Panc1 (cell line): ENCODE measurements at regions not wholly inside any gene's neighbourhood (a gene's known extent, or its start where the extent isn't known, plus 50 kb on each side); places are given as distances from the start of the nearest gene placed in this dataset.

Experiments used
- ATAC-seq: fragments of 200-7000 bp; cut with Tn5 transposase; 2 replicates; pipeline ENCODE4 v1.9.1; 2020; ENCODE audit warnings: mild to moderate bottlenecking, moderate library complexity
- BruUV-seq: library from RNA; stranded (reverse); fragments of 400-500 nt; replicated peaks from 2 replicates; lab custom pipeline; 2021; lab: Mats Ljungman, UMichigan
- CTCF ChIA-PET: fragments of 300-600 bp; sonication (Branson Sonifier 250); formaldehyde crosslinking; loops from one replicate; lab custom pipeline; 2022; ENCODE audit warnings: antibody characterized with exemption; lab: Charles Lee
- POLR2A ChIA-PET: fragments of 300-600 bp; sonication (Branson Sonifier 250); formaldehyde crosslinking; loops from one replicate; lab custom pipeline; 2022; ENCODE audit warnings: antibody characterized with exemption; lab: Charles Lee
- DNase-seq: peaks from one replicate; pipeline ENCODE4 v3.0.0-alpha.2; 2010; ENCODE audit warnings: low read depth, low spot score
- H3K27ac ChIP-seq: 2 replicates; pipeline ENCODE4 v1.5.1; 2011; ENCODE audit warnings: mild to moderate bottlenecking, low read length, inconsistent platforms
- H3K27me3 ChIP-seq: fragments of 200-500 bp; sonication (Bioruptor generic); 2 replicates; pipeline ENCODE4 v1.6.0; 2014; ENCODE audit warnings: low read length, inconsistent platforms; ENCODE audit not compliant: control insufficient read depth, insufficient read depth
- H3K36me3 ChIP-seq: fragments of 200-500 bp; sonication (Bioruptor generic); 2 replicates; pipeline ENCODE4 v1.5.1; 2014; ENCODE audit warnings: inconsistent platforms, mild to moderate bottlenecking, low read length, moderate library complexity; ENCODE audit not compliant: control insufficient read depth, insufficient read depth
- H3K4me1 ChIP-seq: 2 replicates; pipeline ENCODE4 v1.5.1; 2011; ENCODE audit warnings: inconsistent platforms, mild to moderate bottlenecking, low read length, moderate library complexity; ENCODE audit not compliant: control insufficient read depth, insufficient read depth
- H3K4me3 ChIP-seq, 2 experiments: 2 replicates each; pipeline ENCODE4 v1.5.1; 2011 to 2012; ENCODE audit warnings: low read depth in 2 of 2, low read length in 2 of 2, mild to moderate bottlenecking in 2 of 2, inconsistent platforms in 1 of 2, moderate library complexity in 1 of 2
- H3K9me3 ChIP-seq: fragments of 200-500 bp; sonication (Bioruptor generic); 2 replicates; pipeline ENCODE4 v1.5.1; 2014; ENCODE audit warnings: low read depth, mild to moderate bottlenecking, inconsistent platforms, low read length, moderate library complexity; ENCODE audit not compliant: control insufficient read depth, insufficient read depth
- CTCF ChIP-seq: fragments of 450-650 bp; IDR thresholded peaks from 2 replicates; pipeline ENCODE4 v1.5.1; 2017; ENCODE audit warnings: mild to moderate bottlenecking
- POLR2AphosphoS5 ChIP-seq: IDR thresholded peaks from 2 replicates; pipeline ENCODE4 v1.6.1; 2012; ENCODE audit warnings: mild to moderate bottlenecking, low read depth, low read length, moderate library complexity
- REST ChIP-seq, 2 experiments: IDR thresholded peaks; 2 replicates each; pipeline ENCODE4 v1.6.1; 2011 to 2012; ENCODE audit warnings: low read depth in 2 of 2, control low read depth in 1 of 2, low read length in 1 of 2, mild to moderate bottlenecking in 1 of 2, moderate library complexity in 1 of 2; ENCODE audit not compliant: insufficient read depth in 1 of 2
- SIN3A ChIP-seq: IDR thresholded peaks from 2 replicates; pipeline ENCODE4 v1.6.1; 2012; ENCODE audit warnings: low read depth, mild to moderate bottlenecking, low read length, moderate library complexity, borderline replicate concordance; ENCODE audit not compliant: insufficient read depth
- TCF7L2 ChIP-seq: IDR thresholded peaks from 2 replicates; pipeline ENCODE4 v1.6.1; 2011; ENCODE audit warnings: mild to moderate bottlenecking, low read depth, low read length, inconsistent platforms
- in situ Hi-C: cut with HindIII; loops from 2 replicates; pipeline ENCODE4 v1.10.0; 2016; ENCODE audit warnings: low sequenced_read_pairs, low pct_unique_long_range_greater_than_20kb
- intact Hi-C: fragments of 100-400 bp; cut with micrococcal nuclease; formaldehyde crosslinking; loops from one replicate; pipeline ENCODE4 v1.10.0; 2022; ENCODE audit not compliant: unreplicated experiment

- BruUV-seq = no TSS peak
- Histone ChIP-seq H3K4me3 (no peak overlapping the region), H3K36me3 (no peaks in the 10 kb centered on the region), H3K27me3 (no peaks in the 10 kb centered on the region), H3K27ac (no peak overlapping the region), H3K4me1 (no peaks in the 10 kb centered on the region), H3K9me3 (no peaks in the 10 kb centered on the region)
- ATAC-seq (no peak), DNase-seq (no peak)
- TF ChIP-seq TCF7L2 = no peak
- no peak for TF ChIP-seq POLR2AphosphoS5
- TF ChIP-seq REST (IDR thresholded peaks at IDR 0.05; ENCODE audit: insufficient read depth in 1 of 2, low read depth in 2 of 2, low read length in 1 of 2) = no peak
- TF ChIP-seq CTCF = no peak
- TF ChIP-seq SIN3A = no peak
- CTCF ChIA-PET = no interaction called here
- POLR2A ChIA-PET = no interaction called here
- in situ Hi-C loops = no loop called here
- intact Hi-C loops = no loop called here
Measured at GRCh38 chr5:164741376-164741775, 1236.0 kb downstream of the MAT2B start.

- ChIA-PET CTCF (no interaction called here), POLR2A (no interaction called here)
- Histone ChIP-seq H3K4me1 (no peaks in the 10 kb centered on the region), H3K9me3 (no peaks in the 10 kb centered on the region), H3K4me3 (no peak overlapping the region), H3K36me3 (no peaks in the 10 kb centered on the region), H3K27ac (no peak overlapping the region), H3K27me3 (no peaks in the 10 kb centered on the region)
- in situ Hi-C loops (no loop called here), intact Hi-C loops (no loop called here)
- TF ChIP-seq REST (IDR thresholded peaks at IDR 0.05; ENCODE audit: insufficient read depth in 1 of 2, low read depth in 2 of 2, low read length in 1 of 2) = no peak
- TF ChIP-seq TCF7L2 = no peak
- no peak for TF ChIP-seq CTCF
- TF ChIP-seq SIN3A = no peak
- no peak for TF ChIP-seq POLR2AphosphoS5
- BruUV-seq = no TSS peak
- ATAC-seq (no peak), DNase-seq (no peak)
Measured at GRCh38 chr5:164742025-164742424, 1236.6 kb downstream of the MAT2B start.
